MM.1S (cell line): ENCODE measurements at regions not wholly inside any gene's neighbourhood (a gene's known extent, or its start where the extent isn't known, plus 50 kb on each side); places are given as distances from the start of the nearest gene placed in this dataset.

Experiments
- DNase-seq: peaks from one replicate; pipeline ENCODE4 v3.0.0-alpha.2; 2015
- H2AFZ ChIP-seq: fragments of 300-600 bp; sonication (generic); 2 replicates; pipeline ENCODE4 v1.6.0; 2016; ENCODE audit warnings: antibody characterized with exemption, low read length
- H3F3A ChIP-seq: fragments of 300-600 bp; sonication (generic); 2 replicates; pipeline ENCODE4 v1.6.1; 2016; ENCODE audit warnings: mild to moderate bottlenecking, antibody characterized with exemption, low read length, moderate library complexity, mixed read lengths; ENCODE audit not compliant: insufficient read depth
- H3K27ac ChIP-seq: fragments of 300-600 bp; sonication (generic); 2 replicates; pipeline ENCODE4 v1.5.1; 2016; ENCODE audit warnings: mild to moderate bottlenecking, low read length
- H3K27me3 ChIP-seq: fragments of 300-600 bp; sonication (generic); replicated peaks from 2 replicates; pipeline ENCODE4 v1.6.0; 2016; ENCODE audit warnings: low read length; ENCODE audit not compliant: insufficient read depth
- H3K36me3 ChIP-seq: fragments of 300-600 bp; sonication (generic); replicated peaks from 2 replicates; pipeline ENCODE4 v1.6.1; 2016; ENCODE audit warnings: mild to moderate bottlenecking, low read length, mixed read lengths; ENCODE audit not compliant: insufficient read depth
- H3K4me1 ChIP-seq: fragments of 300-600 bp; sonication (generic); 2 replicates; pipeline ENCODE4 v1.6.1; 2016; ENCODE audit warnings: low read length, mixed read lengths
- H3K4me2 ChIP-seq: fragments of 300-600 bp; sonication (generic); 2 replicates; pipeline ENCODE4 v1.6.0; 2016; ENCODE audit warnings: low read depth, low read length
- H3K4me3 ChIP-seq: fragments of 300-600 bp; sonication (generic); 2 replicates; pipeline ENCODE4 v1.5.1; 2016; ENCODE audit warnings: low read length, mixed read lengths
- H3K79me2 ChIP-seq: fragments of 300-600 bp; sonication (generic); 2 replicates; pipeline ENCODE4 v1.6.1; 2016; ENCODE audit warnings: mixed run types, low read length, mixed read lengths
- H3K9ac ChIP-seq: fragments of 300-600 bp; sonication (generic); 2 replicates; pipeline ENCODE4 v1.6.1; 2016; ENCODE audit warnings: low read length, mixed read lengths
- H3K9me2 ChIP-seq: fragments of 300-600 bp; sonication (generic); replicated peaks from 2 replicates; pipeline ENCODE4 v1.6.1; 2016; ENCODE audit warnings: mild to moderate bottlenecking, low read length, mixed read lengths; ENCODE audit not compliant: insufficient read depth
- H3K9me3 ChIP-seq: fragments of 300-600 bp; sonication (generic); replicated peaks from 2 replicates; pipeline ENCODE4 v1.6.1; 2016; ENCODE audit warnings: mild to moderate bottlenecking, low read length, mixed read lengths; ENCODE audit not compliant: insufficient read depth
- H4K20me1 ChIP-seq: fragments of 300-600 bp; sonication (generic); 2 replicates; pipeline ENCODE4 v1.6.1; 2016; ENCODE audit warnings: mild to moderate bottlenecking, low read length, moderate library complexity, mixed read lengths; ENCODE audit not compliant: insufficient read depth
- EZH2 ChIP-seq: fragments of 300-600 bp; sonication (generic); optimal IDR thresholded peaks from 2 replicates; pipeline ENCODE3; 2017; ENCODE audit warnings: low read depth, mild to moderate bottlenecking, antibody characterized with exemption, low read length, mixed read lengths
- EZH2phosphoT487 ChIP-seq: fragments of 300-600 bp; sonication (generic); IDR thresholded peaks from 2 replicates; pipeline ENCODE4 v1.6.1; 2018; ENCODE audit warnings: antibody characterized with exemption, low read length
- TF ChIP-seq, protein P1 (sequence below): fragments of 300-600 bp; sonication (generic); IDR thresholded peaks from 2 replicates; pipeline ENCODE4 v1.5.1; 2016; ENCODE audit warnings: antibody characterized with exemption, low read length, mixed read lengths

GRCh38 chr3:34019158-34019557, 220.7 kb downstream of the PDCD6IP start:
- Histone ChIP-seq H3K9me2 (no peaks in the 10 kb centered on the region), H3K27me3 (no peaks in the 10 kb centered on the region), H3K9ac (no peak overlapping the region), H2AFZ (no peak overlapping the region), H3K9me3 (no peaks in the 10 kb centered on the region), H3K4me2 (no peak overlapping the region), H3K36me3 (no peaks in the 10 kb centered on the region), H3K79me2 (no peaks in the 10 kb centered on the region), H3F3A (no peaks in the 10 kb centered on the region), H4K20me1 (no peaks in the 10 kb centered on the region), H3K27ac (no peak overlapping the region), H3K4me1 (peaks cover 13% of the 10 kb centered on the region), H3K4me3 (no peak overlapping the region)
- TF ChIP-seq EZH2 (no peak), EZH2phosphoT487 (no peak)
- TF ChIP-seq, protein P1, sequence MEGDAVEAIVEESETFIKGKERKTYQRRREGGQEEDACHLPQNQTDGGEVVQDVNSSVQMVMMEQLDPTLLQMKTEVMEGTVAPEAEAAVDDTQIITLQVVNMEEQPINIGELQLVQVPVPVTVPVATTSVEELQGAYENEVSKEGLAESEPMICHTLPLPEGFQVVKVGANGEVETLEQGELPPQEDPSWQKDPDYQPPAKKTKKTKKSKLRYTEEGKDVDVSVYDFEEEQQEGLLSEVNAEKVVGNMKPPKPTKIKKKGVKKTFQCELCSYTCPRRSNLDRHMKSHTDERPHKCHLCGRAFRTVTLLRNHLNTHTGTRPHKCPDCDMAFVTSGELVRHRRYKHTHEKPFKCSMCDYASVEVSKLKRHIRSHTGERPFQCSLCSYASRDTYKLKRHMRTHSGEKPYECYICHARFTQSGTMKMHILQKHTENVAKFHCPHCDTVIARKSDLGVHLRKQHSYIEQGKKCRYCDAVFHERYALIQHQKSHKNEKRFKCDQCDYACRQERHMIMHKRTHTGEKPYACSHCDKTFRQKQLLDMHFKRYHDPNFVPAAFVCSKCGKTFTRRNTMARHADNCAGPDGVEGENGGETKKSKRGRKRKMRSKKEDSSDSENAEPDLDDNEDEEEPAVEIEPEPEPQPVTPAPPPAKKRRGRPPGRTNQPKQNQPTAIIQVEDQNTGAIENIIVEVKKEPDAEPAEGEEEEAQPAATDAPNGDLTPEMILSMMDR: no peak
- no peak for DNase-seq

DNA sequence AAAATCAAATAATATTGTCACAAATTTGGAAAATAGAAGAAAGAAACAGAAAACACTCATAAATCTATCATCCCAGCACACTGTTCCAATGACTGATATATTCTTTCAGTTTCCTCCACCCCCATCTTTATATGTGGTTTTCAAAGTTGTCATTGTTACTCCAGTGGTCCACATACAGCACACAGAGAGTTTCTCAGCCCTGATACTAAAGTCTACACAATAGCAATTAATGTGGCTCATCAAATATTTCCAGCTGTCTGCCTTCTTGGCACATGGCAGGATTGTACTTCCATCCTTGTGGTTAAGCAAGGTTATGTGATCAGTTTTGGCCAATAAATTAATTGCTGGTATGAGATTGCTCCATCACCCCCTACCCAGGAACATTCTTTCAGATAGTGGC, 221.7 kb downstream of the PDCD6IP start:
- Histone ChIP-seq H3K27ac (no peak overlapping the region), H3K79me2 (no peaks in the 10 kb centered on the region)

DNA sequence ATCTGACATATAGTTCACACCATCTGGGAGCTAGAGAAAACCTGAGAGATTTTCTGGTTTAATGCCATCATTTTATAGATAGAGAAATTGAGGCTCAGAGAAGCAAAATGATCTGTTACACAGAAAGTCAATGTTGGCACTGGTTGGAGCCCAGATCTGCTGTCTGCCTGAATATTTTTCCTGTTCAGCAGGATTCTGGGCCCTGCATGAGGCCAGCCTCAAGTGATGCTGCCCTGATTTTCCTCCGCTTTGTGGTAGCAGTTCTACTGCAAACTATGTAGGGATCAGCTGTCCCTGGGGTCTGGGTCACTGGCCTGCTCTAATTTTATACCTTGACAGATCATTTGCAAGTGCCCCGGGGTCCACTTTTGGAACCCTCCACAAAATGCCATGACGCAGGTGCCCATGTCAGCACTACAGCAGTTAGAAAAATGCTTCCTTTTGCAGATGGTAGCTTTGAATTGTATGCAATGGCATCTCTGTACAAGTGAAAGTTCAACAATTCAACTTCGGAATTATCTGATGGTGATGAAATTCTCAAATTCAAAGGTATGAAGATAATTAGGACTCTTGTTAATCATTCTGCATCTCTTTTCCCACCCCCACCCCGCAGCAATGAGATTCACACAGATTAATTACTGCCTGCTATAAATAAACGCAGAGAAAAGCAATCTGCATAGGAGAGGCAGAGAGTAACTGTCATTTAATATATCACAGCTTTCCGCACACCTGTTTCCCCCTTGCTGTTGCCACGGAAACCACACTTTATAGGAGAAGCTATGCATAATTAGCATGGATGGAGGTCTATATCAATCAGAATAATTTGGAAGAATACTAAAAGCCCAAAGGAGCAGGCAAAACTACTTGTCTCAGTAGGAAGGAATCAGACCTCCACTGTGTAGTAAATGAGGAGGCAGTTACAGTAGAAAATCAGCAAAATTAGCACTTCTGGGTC, 222.6 kb downstream of the PDCD6IP start:
- Histone ChIP-seq H3K9me2 (no peaks in the 10 kb centered on the region), H3K79me2 (no peaks in the 10 kb centered on the region), H3K4me1 (peaks cover 13% of the 10 kb centered on the region), H3K9ac (no peak overlapping the region), H3K4me2 (no peak overlapping the region), H3K27me3 (no peaks in the 10 kb centered on the region), H4K20me1 (no peaks in the 10 kb centered on the region), H3F3A (no peaks in the 10 kb centered on the region), H3K9me3 (no peaks in the 10 kb centered on the region), H3K4me3 (no peak overlapping the region), H3K36me3 (no peaks in the 10 kb centered on the region), H2AFZ (no peak overlapping the region), H3K27ac (no peak overlapping the region)
- TF ChIP-seq EZH2phosphoT487: no peak
- no peak for TF ChIP-seq EZH2
- TF ChIP-seq, protein P1: no peak
- no peak for DNase-seq

More for the DNA sequence above, 221.7 kb downstream of the PDCD6IP start:
- Histone ChIP-seq H3K9me2 (no peaks in the 10 kb centered on the region), H2AFZ (no peak overlapping the region), H3K4me2 (no peak overlapping the region), H3K9me3 (no peaks in the 10 kb centered on the region), H4K20me1 (no peaks in the 10 kb centered on the region), H3K27me3 (no peaks in the 10 kb centered on the region), H3F3A (no peaks in the 10 kb centered on the region), H3K4me1 (peaks cover 13% of the 10 kb centered on the region), H3K9ac (no peak overlapping the region), H3K4me3 (no peak overlapping the region), H3K36me3 (no peaks in the 10 kb centered on the region)
- no peak for DNase-seq
- TF ChIP-seq, protein P1: no peak
- TF ChIP-seq EZH2phosphoT487 (no peak), EZH2 (no peak)
